Endothelial cell of umbilical vein (primary cell): ENCODE measurements at regions not wholly inside any gene's neighbourhood (a gene's known extent, or its start where the extent isn't known, plus 50 kb on each side); places are given as distances from the start of the nearest gene placed in this dataset.

Experiments used
- BruUV-seq: library from RNA; stranded (reverse); fragments of 400-500 nt; replicated peaks from 2 replicates; lab custom pipeline; 2021; lab: Mats Ljungman, UMichigan
- CTCF ChIA-PET: fragments of 300-600, 350-600 bp; sonication (Branson Sonifier 250); formaldehyde crosslinking; loops from one replicate; lab custom pipeline; 2021; ENCODE audit warnings: antibody characterized with exemption, inconsistent platforms; lab: Charles Lee
- POLR2A ChIA-PET: fragments of 300-600, 350-600 bp; sonication (Branson Sonifier 250); formaldehyde crosslinking; loops from one replicate; lab custom pipeline; 2021; ENCODE audit warnings: antibody characterized with exemption, inconsistent platforms; lab: Charles Lee
- DNase-seq: peaks from one replicate; pipeline ENCODE4 v3.0.0-alpha.2; 2011; ENCODE audit warnings: low read depth, low spot score
- FAIRE-seq: peaks from 2 replicates; lab custom pipeline; 2011; peaks lifted over from hg19 to GRCh38; lab: Jason Lieb, UNC
- H2AFZ ChIP-seq: 2 replicates; pipeline ENCODE4 v1.6.0; 2012; ENCODE audit warnings: low read depth, low read length, control low read depth, inconsistent platforms
- H3K27ac ChIP-seq: 2 replicates; pipeline ENCODE4 v1.5.1; 2011; ENCODE audit warnings: low read depth, mild to moderate bottlenecking, control low read depth, low read length, moderate library complexity; ENCODE audit not compliant: insufficient read depth
- H3K27me3 ChIP-seq, 2 experiments: 2 replicates each; pipeline versions ENCODE4 v1.6.0 to v1.6.1; 2011; ENCODE audit warnings: low read length in 2 of 2, mixed read lengths in 1 of 2; ENCODE audit not compliant: control insufficient read depth in 2 of 2, insufficient read depth in 2 of 2
- H3K36me3 ChIP-seq, 2 experiments: 2 replicates in 1 of 2; 3 replicates in 1 of 2; pipeline ENCODE4 v1.5.1; 2011; ENCODE audit warnings: low read length in 2 of 2, mild to moderate bottlenecking in 1 of 2, moderate library complexity in 1 of 2; ENCODE audit not compliant: control insufficient read depth in 2 of 2, insufficient read depth in 2 of 2; ENCODE audit errors: extremely low read depth in 1 of 2
- H3K4me1 ChIP-seq: 3 replicates; pipeline ENCODE4 v1.5.1; 2011; ENCODE audit warnings: mild to moderate bottlenecking, low read length; ENCODE audit not compliant: control insufficient read depth, insufficient read depth; ENCODE audit errors: extremely low read depth
- H3K4me2 ChIP-seq: 2 replicates; pipeline ENCODE4 v1.6.1; 2011; ENCODE audit warnings: low read length, control low read depth, mixed read lengths; ENCODE audit not compliant: insufficient read depth
- H3K4me3 ChIP-seq, 3 experiments: fragments of 200-600 bp in 1 of 3; sonication (generic), shearing (Covaris generic) in 1 of 3; replicated peaks in 1 of 3; 2 replicates each; pipeline ENCODE4 v1.5.1; 2011 to 2016; ENCODE audit warnings: control low read depth in 3 of 3, low read length in 3 of 3, mild to moderate bottlenecking in 2 of 3, inconsistent platforms in 1 of 3, low read depth in 1 of 3, moderate library complexity in 1 of 3; ENCODE audit not compliant: insufficient read depth in 1 of 3
- H3K79me2 ChIP-seq: 2 replicates; pipeline ENCODE4 v1.6.0; 2012; ENCODE audit warnings: low read length, inconsistent platforms; ENCODE audit not compliant: control insufficient read depth, insufficient read depth
- H3K9ac ChIP-seq: replicated peaks from 2 replicates; pipeline ENCODE3; 2011; ENCODE audit warnings: low read length, control low read depth; ENCODE audit not compliant: insufficient read depth; ENCODE audit errors: extremely low read depth
- H3K9me1 ChIP-seq: replicated peaks from 3 replicates; pipeline ENCODE4 v1.6.0; 2011; ENCODE audit warnings: mild to moderate bottlenecking, low read length; ENCODE audit not compliant: control insufficient read depth, insufficient read depth; ENCODE audit errors: extremely low read depth
- H3K9me3 ChIP-seq: replicated peaks from 2 replicates; pipeline ENCODE4 v1.5.1; 2012; ENCODE audit warnings: low read length, inconsistent platforms; ENCODE audit not compliant: control insufficient read depth, insufficient read depth
- H4K20me1 ChIP-seq: replicated peaks from 2 replicates; pipeline ENCODE3; 2011; ENCODE audit warnings: mild to moderate bottlenecking, low read length; ENCODE audit not compliant: control insufficient read depth, insufficient read depth; ENCODE audit errors: extremely low read depth
- EZH2 ChIP-seq: IDR thresholded peaks from 2 replicates; pipeline ENCODE4 v1.6.1; 2012; ENCODE audit warnings: borderline replicate concordance, low read depth, mild to moderate bottlenecking, moderate library complexity, low read length, inconsistent platforms; ENCODE audit not compliant: severe bottlenecking
- FOS ChIP-seq: IDR thresholded peaks from 2 replicates; pipeline ENCODE4 v1.6.1; 2011; ENCODE audit warnings: mild to moderate bottlenecking, low read length, moderate library complexity, borderline replicate concordance; ENCODE audit not compliant: insufficient read depth
- GATA2 ChIP-seq: IDR thresholded peaks from 2 replicates; pipeline ENCODE4 v1.7.0; 2011; ENCODE audit warnings: low read depth, mild to moderate bottlenecking, moderate library complexity, mixed read lengths, low read length; ENCODE audit not compliant: insufficient read length, insufficient read depth
- JUN ChIP-seq: IDR thresholded peaks from 2 replicates; pipeline ENCODE4 v1.6.1; 2011; ENCODE audit warnings: borderline replicate concordance, low read depth; ENCODE audit not compliant: insufficient read length, insufficient read depth
- MYC ChIP-seq: IDR thresholded peaks from one replicate; pipeline ENCODE4 v1.6.1; 2011; ENCODE audit warnings: mild to moderate bottlenecking, low read depth, low read length
- POLR2A ChIP-seq: IDR thresholded peaks from 2 replicates; pipeline ENCODE4 v1.6.1; 2012; ENCODE audit warnings: low read depth, mild to moderate bottlenecking, control low read depth, low read length
- POLR2AphosphoS5 ChIP-seq: IDR thresholded peaks from 2 replicates; pipeline ENCODE4 v1.6.1; 2012; ENCODE audit warnings: low read depth, mild to moderate bottlenecking, control low read depth, low read length, moderate library complexity; ENCODE audit not compliant: insufficient read depth
- dilution Hi-C: fragments of 300-500 bp; cut with MboI; formaldehyde crosslinking; loops from one replicate; pipeline ENCODE4 v1.15.0; 2019; ENCODE audit warnings: low sequenced_read_pairs; ENCODE audit not compliant: extremely low pct_ligation_motif_present
- intact Hi-C: fragments of 100-400 bp; cut with micrococcal nuclease; formaldehyde crosslinking; loops from one replicate; pipeline ENCODE4 v1.10.0; 2022
- TF ChIP-seq, protein P1 (sequence below): IDR thresholded peaks from 2 replicates; pipeline ENCODE4 v1.6.1; 2011; ENCODE audit not compliant: insufficient read depth, insufficient read length
- TF ChIP-seq, protein P2 (sequence below), 2 donors: IDR thresholded peaks; 1 replicate in 1 of 2; 2 replicates in 1 of 2; pipeline ENCODE4 v1.5.1; 2011; ENCODE audit warnings: low read length in 2 of 2, mild to moderate bottlenecking in 2 of 2, moderate library complexity in 2 of 2, control low read depth in 1 of 2, inconsistent platforms in 1 of 2, low read depth in 1 of 2; ENCODE audit not compliant: insufficient read depth in 1 of 2; ENCODE audit errors: extremely low read depth in 1 of 2

DNA sequence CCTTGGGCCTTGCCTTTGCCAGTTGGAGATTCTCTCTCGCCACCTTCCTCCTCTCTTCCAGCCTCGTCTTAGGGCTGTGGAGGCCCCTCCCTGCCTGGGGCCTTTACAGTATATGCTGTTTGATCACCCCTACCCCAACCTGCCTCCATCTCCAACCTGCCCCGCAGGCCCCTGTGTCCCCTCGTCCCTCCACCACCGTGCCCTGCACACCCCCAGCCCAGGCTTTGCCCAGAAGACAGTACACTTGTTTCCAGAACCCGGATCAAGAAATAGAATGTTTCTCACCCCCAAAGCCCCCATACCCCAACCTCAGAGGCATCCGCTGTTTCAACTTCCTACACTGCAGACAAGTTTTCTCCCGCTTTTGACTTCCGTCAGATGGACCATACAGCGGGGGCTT is 202.3 kb upstream of the C14orf180 start:
- TF ChIP-seq GATA2 (no peak), FOS (no peak), POLR2AphosphoS5 (no peak), JUN (no peak), POLR2A (no peak), EZH2 (no peak), MYC (no peak)
- TF ChIP-seq, protein P1, sequence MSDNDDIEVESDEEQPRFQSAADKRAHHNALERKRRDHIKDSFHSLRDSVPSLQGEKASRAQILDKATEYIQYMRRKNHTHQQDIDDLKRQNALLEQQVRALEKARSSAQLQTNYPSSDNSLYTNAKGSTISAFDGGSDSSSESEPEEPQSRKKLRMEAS, result no peak
- TF ChIP-seq, protein P2, sequence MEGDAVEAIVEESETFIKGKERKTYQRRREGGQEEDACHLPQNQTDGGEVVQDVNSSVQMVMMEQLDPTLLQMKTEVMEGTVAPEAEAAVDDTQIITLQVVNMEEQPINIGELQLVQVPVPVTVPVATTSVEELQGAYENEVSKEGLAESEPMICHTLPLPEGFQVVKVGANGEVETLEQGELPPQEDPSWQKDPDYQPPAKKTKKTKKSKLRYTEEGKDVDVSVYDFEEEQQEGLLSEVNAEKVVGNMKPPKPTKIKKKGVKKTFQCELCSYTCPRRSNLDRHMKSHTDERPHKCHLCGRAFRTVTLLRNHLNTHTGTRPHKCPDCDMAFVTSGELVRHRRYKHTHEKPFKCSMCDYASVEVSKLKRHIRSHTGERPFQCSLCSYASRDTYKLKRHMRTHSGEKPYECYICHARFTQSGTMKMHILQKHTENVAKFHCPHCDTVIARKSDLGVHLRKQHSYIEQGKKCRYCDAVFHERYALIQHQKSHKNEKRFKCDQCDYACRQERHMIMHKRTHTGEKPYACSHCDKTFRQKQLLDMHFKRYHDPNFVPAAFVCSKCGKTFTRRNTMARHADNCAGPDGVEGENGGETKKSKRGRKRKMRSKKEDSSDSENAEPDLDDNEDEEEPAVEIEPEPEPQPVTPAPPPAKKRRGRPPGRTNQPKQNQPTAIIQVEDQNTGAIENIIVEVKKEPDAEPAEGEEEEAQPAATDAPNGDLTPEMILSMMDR (IDR thresholded peaks at IDR 0.05; ENCODE audit: extremely low read depth in 1 of 2, insufficient read depth in 1 of 2, low read depth in 1 of 2, low read length in 2 of 2), result no peak
- H3K27ac ChIP-seq, result no peak overlapping the region
- dilution Hi-C loops, result no loop called here
- no peak overlapping the region for H2AFZ ChIP-seq
- no peaks in the 10 kb centered on the region for H3K4me1 ChIP-seq
- BruUV-seq, result no TSS peak
- DNase-seq (no peak), FAIRE-seq (no peak)
- H3K27me3 ChIP-seq, result peaks cover 0 to 8% of the 10 kb centered on the region in 2 experiments
- intact Hi-C loops, result no loop called here
- H3K79me2 ChIP-seq, result no peaks in the 10 kb centered on the region
- no peaks in the 10 kb centered on the region for H3K9me1 ChIP-seq
- no peaks in the 10 kb centered on the region for H4K20me1 ChIP-seq
- no peak overlapping the region for H3K4me3 ChIP-seq
- POLR2A ChIA-PET, result no interaction called here
- H3K4me2 ChIP-seq, result no peak overlapping the region
- CTCF ChIA-PET, result no interaction called here
- H3K9ac ChIP-seq, result no peak overlapping the region
- no peaks in the 10 kb centered on the region for H3K36me3 ChIP-seq
- no peaks in the 10 kb centered on the region for H3K9me3 ChIP-seq
